SU-DHL-6 (cell line): ENCODE measurements at regions not wholly inside any gene's neighbourhood (a gene's known extent, or its start where the extent isn't known, plus 50 kb on each side); places are given as distances from the start of the nearest gene placed in this dataset.

Experiments
- CTCF ChIP-seq: fragments of 200-600 bp; sonication (generic); IDR thresholded peaks from one replicate; pipeline ENCODE4 v1.5.1; 2017; ENCODE audit warnings: antibody characterized with exemption, mild to moderate bottlenecking, low read length, moderate library complexity; ENCODE audit not compliant: insufficient read depth, poor library complexity, severe bottlenecking
- EZH2phosphoT487 ChIP-seq: fragments of 200-600 bp; sonication (generic), shearing (Covaris generic); conservative IDR thresholded peaks from 2 replicates; pipeline ENCODE4 v1.6.1; 2018; ENCODE audit warnings: mild to moderate bottlenecking, antibody characterized with exemption, low read length, moderate library complexity, mixed read lengths

- no peak for TF ChIP-seq CTCF
- TF ChIP-seq EZH2phosphoT487: no peak
Observed at GRCh38 chr1:212188599-212189351, 96.4 kb upstream of the PPP2R5A start.
